ENCODE measurements at regions not wholly inside any gene's neighbourhood (a gene's known extent, or its start where the extent isn't known, plus 50 kb on each side); places are given as distances from the start of the nearest gene placed in this dataset.
A peak's percentile ranks its signal among the peaks of the same experiment; 100 is the strongest.

GRCh38 chr15:60057554-60057953, 53.4 kb downstream of the FOXB1 start:
- no peak for DNase-seq

GRCh38 chr15:60059186-60059585, 55.1 kb downstream of the FOXB1 start:
- DNase-seq = no peak

DNA sequence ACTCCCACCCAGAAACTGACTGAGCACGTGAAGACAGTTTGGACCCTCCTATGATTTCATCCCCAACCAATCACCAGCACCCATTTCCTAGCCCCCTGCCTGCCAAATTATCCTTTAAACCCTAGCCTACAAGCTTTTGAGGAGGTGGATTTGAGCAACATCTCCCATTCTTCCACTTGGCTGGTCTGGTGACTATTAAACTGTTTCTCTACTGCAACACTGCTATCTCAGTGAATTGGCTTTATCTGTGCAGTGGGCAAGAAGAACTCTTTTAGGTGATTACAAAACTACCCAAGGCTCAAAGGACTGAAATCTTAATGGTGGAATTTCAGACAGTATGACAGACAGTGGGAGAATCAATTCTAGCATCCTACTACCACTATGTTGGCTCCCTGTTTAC, 57.6 kb downstream of the FOXB1 start:
- DNase-seq = no peak

DNA sequence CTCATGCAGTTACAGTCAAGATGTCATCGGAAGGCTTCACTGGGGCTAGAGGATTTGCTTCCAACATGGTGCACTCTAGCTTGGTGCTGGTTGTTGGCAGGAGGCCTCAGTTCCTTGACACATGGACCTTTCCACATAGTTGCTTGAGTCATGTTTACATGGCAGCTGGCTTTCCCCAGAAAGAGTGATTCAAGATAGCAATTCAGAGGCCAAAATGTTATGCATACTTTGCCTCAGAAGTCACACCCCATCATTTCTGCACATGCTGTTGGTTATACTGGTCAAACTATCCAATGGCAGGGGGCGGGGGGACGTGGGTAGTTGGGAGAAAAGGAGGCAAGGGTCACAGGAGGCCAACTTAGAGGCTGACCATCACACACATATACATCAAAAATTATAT, 58.7 kb downstream of the FOXB1 start:
- no peak for DNase-seq

- no peak for DNase-seq
Measured at GRCh38 chr15:60065951-60066350, 61.8 kb downstream of the FOXB1 start.

- DNase-seq = peak; percentile 15
Measured at GRCh38 chr15:60070838-60071493, 66.9 kb downstream of the FOXB1 start.

DNA sequence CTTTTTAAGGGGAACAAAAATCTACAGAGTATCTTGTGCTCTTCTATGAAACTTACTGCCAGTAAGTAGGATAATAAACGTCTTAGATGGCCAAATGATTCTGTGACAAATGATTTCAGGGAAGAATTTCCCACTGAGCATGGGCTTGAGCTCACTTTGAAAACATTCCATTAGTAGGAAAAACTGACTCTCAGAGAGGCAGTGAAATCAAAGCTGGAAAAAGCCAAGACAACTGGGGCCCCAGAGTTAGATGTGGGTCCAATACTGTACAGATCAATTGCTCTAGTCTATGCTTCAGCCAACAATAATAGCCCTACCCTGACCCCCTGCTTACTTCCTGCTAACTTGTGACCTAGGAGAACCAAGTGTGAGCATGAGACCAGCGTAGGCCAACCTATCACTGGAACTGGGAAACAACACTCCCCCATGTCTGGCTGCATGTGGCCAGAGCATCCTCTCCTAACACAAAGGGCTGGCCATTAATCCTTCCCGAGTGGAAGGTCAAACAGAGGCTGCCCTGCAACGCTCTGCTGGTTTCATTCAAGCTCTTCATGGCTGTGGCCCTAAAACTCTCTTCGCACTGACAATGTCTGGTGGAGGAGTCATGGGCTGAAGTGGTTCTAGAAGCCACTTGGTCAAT, 68.8 kb downstream of the FOXB1 start:
- no peak for DNase-seq

GRCh38 chr15:60073466-60073840, 69.3 kb downstream of the FOXB1 start:
- DNase-seq = no peak

- no peak for DNase-seq
Measured at GRCh38 chr15:60074181-60074885, 70.2 kb downstream of the FOXB1 start.

GRCh38 chr15:60076045-60076444, 71.9 kb downstream of the FOXB1 start:
- DNase-seq = no peak

DNA sequence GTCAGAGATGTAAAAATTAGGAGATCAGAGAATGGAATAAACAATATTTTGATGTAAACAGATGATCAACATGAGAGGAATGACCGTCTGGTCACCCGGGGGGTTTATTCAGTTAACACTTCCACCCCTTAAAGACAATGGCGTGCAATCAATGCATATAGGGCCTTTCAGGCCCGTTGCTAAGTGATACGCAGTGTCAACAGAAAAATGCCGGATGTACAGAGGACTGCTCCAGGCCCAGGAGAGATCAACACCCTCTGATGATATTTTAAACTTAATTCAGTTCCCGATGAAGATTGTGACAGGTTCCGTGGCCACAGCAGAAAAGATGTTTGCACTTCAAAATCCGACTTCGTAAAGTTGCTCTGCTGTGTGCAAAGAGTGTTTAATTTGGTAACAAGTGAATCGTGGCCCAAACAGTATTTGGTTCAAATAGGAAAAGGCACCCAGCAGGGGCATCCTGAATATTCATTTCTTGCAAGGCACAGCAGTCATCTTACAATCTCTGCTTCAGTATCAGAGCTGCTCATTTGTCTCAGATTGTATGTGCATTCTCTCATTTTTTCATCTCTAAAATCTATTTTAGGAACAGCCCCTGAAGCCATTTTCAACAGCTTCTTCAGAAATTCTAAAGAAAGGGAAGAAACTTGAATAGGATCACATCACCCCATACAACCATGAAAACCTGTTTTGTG, 72.6 kb downstream of the FOXB1 start:
- DNase-seq = no peak

- no peak for DNase-seq
Measured at GRCh38 chr15:60077581-60078359, 73.7 kb downstream of the FOXB1 start.

DNA sequence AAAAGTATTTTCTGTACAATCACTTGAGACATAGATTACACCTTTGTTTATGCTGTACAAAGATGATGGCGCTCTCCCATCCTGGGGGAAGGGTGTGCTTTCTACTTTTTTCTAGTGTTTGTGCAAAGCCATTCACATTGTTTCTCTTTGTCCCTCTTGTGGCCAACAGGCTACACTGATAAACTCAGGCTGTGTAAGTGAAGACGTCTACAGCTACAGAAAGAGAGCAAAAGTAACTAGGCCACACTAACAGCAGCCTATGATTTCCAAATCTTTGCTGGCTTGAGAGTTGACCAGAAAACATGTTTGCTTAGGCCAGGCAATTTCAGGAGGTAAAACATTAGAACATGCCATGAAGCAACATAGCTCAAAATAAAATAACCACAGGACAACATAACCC, 75.1 kb downstream of the FOXB1 start:
- DNase-seq = no peak

GRCh38 chr15:60081976-60082375, 77.9 kb downstream of the FOXB1 start:
- DNase-seq = no peak

DNA sequence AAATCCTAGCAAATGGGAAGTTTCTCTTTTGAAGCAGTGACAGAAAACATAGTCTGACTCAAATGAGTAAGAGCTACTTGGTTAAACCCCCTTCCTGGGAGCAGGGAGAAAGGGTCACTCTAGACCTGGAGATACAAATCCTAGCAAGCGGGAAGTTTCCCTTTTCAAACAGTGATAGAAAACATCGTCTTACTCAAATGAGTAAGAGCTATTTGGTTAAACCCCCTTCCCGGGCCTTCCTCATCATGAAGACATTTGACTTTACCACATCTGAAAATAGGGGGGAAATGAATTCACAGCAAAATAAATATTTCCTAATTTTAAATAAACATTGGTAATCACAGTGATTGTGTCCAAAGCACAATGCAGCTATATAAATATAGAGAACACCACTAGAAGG, 79.2 kb downstream of the FOXB1 start:
- DNase-seq = no peak

DNA sequence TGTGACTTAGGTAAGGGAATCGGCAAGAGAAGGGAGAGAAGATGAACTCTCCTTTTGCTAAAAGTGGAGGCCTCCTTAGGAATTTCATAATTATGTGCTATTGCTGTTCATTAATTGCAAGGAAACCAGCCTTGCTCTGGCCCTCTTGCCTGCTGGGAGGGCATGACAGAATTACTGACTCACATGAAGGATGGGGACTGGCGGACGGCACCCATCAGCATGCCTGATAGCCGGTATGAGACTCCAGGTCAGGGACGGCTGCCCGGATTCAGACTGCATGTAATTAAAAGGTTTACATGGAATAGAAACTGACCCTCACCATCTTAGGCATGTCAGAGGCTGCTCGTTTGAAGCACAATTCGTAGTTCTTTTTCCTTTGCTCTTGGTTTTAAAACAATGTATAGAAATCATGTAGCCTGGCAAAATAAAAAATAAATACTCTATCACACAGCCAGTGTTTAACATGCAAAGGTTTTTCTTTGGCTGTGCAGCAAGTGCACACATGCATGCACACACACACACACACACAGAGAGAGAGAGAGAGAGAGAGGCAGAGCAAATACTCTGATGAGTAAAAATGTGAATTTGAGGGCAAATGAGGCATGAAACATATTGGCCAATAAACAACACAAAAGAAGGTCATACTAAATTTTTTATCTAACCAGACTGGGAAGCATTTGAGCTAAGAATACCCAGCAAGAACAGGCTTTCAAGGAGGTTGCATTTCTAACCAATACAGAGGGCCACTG, 82.7 kb downstream of the FOXB1 start:
- no peak for DNase-seq

DNA sequence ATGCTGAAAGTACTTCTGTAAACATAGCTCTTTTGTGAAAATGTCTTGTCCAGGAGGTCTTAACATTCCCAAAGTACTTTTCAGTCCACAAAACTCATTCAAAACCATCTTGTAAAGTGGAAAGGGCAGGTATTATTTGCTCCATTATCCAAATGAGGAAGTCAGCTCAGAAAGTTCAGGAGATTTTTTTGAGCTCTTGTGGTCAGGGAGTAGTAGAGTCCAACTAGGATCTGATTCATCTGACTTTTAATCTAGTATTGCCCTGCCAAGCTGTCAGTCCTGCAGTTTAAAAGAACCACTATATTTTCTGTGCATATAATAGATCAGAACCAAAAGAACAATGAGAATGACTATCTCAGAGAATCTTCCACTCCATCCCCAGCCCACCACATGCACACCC, 83.5 kb downstream of the FOXB1 start:
- no peak for DNase-seq

- no peak for DNase-seq
Measured at GRCh38 chr15:60090747-60091146, 86.6 kb downstream of the FOXB1 start.

DNA sequence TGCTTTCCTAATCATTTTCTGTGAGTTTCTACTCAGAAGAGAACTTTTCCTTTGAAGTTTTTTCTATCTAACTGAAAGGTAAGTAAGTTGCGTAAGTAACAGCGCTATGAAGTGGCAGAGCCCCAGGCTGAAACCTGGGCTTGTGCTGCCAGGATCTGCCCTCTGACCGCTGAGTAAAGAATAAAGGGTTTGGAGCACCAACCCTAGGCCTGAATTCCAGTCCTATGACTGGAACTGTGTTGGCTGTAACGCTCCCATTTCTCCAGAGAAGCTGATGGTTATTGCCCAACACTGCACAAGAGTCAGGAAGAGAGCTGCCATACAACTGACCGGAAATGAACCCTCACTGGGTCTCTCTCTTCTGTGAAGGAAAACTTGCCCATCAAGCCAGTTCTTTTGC, 87.0 kb downstream of the FOXB1 start:
- peak; percentile 60 for DNase-seq

- no peak for DNase-seq
Measured at GRCh38 chr15:60091911-60092310, 87.8 kb downstream of the FOXB1 start.

- no peak for DNase-seq
Measured at GRCh38 chr15:60093273-60094067, 89.4 kb downstream of the FOXB1 start.
